NB4 (cell line): ENCODE measurements at regions not wholly inside any gene's neighbourhood (a gene's known extent, or its start where the extent isn't known, plus 50 kb on each side); places are given as distances from the start of the nearest gene placed in this dataset.

ENCODE experiments used
- DNase-seq: peaks from one replicate; pipeline ENCODE4 v3.0.0; 2010; ENCODE audit warnings: low read depth
- H3K4me3 ChIP-seq: one replicate; pipeline ENCODE4 v1.5.1; 2011; ENCODE audit warnings: mild to moderate bottlenecking, low read depth, low read length, moderate library complexity
- MYC ChIP-seq: IDR thresholded peaks from 2 replicates; pipeline ENCODE4 v1.6.1; 2011; ENCODE audit warnings: low read depth, low read length
- POLR2A ChIP-seq: IDR thresholded peaks from 2 replicates; pipeline ENCODE4 v1.6.1; 2011; ENCODE audit warnings: mild to moderate bottlenecking; ENCODE audit not compliant: insufficient read length; ENCODE audit errors: extremely low read depth
- TF ChIP-seq, protein P1 (sequence below): IDR thresholded peaks from one replicate; pipeline ENCODE4 v1.5.1; 2012; ENCODE audit warnings: low read depth, low read length
- TF ChIP-seq, protein P2 (sequence below): IDR thresholded peaks from 2 replicates; pipeline ENCODE4 v1.6.1; 2011; ENCODE audit warnings: low read depth, low read length

- no peak for DNase-seq
- no peak overlapping the region for H3K4me3 ChIP-seq
- TF ChIP-seq, protein P1, sequence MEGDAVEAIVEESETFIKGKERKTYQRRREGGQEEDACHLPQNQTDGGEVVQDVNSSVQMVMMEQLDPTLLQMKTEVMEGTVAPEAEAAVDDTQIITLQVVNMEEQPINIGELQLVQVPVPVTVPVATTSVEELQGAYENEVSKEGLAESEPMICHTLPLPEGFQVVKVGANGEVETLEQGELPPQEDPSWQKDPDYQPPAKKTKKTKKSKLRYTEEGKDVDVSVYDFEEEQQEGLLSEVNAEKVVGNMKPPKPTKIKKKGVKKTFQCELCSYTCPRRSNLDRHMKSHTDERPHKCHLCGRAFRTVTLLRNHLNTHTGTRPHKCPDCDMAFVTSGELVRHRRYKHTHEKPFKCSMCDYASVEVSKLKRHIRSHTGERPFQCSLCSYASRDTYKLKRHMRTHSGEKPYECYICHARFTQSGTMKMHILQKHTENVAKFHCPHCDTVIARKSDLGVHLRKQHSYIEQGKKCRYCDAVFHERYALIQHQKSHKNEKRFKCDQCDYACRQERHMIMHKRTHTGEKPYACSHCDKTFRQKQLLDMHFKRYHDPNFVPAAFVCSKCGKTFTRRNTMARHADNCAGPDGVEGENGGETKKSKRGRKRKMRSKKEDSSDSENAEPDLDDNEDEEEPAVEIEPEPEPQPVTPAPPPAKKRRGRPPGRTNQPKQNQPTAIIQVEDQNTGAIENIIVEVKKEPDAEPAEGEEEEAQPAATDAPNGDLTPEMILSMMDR: no peak
- TF ChIP-seq, protein P2, sequence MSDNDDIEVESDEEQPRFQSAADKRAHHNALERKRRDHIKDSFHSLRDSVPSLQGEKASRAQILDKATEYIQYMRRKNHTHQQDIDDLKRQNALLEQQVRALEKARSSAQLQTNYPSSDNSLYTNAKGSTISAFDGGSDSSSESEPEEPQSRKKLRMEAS: no peak
- TF ChIP-seq MYC (no peak), POLR2A (no peak)
Observed at GRCh38 chr9:73531051-73531532, 379.4 kb downstream of the ANXA1 start.

- DNase-seq: no peak
- no peak overlapping the region for H3K4me3 ChIP-seq
- TF ChIP-seq, protein P2: no peak
Observed at GRCh38 chr9:73531658-73532057, 380.0 kb downstream of the ANXA1 start.

GRCh38 chr9:73532985-73533384, 381.3 kb downstream of the ANXA1 start:
- H3K4me3 ChIP-seq: no peak overlapping the region
- no peak for DNase-seq
- TF ChIP-seq, protein P2: no peak
- TF ChIP-seq, protein P1: no peak
- TF ChIP-seq MYC (no peak), POLR2A (no peak)

- H3K4me3 ChIP-seq: no peak overlapping the region
- TF ChIP-seq MYC (no peak), POLR2A (no peak)
- TF ChIP-seq, protein P1: no peak
- TF ChIP-seq, protein P2: no peak
- DNase-seq: no peak
Observed at GRCh38 chr9:73536403-73536802, 384.7 kb downstream of the ANXA1 start.

- no peak for DNase-seq
- TF ChIP-seq, protein P2: no peak
- TF ChIP-seq, protein P1: no peak
- TF ChIP-seq POLR2A (no peak), MYC (no peak)
- H3K4me3 ChIP-seq: no peak overlapping the region
Observed at GRCh38 chr9:73537561-73537960, 385.9 kb downstream of the ANXA1 start.

DNA sequence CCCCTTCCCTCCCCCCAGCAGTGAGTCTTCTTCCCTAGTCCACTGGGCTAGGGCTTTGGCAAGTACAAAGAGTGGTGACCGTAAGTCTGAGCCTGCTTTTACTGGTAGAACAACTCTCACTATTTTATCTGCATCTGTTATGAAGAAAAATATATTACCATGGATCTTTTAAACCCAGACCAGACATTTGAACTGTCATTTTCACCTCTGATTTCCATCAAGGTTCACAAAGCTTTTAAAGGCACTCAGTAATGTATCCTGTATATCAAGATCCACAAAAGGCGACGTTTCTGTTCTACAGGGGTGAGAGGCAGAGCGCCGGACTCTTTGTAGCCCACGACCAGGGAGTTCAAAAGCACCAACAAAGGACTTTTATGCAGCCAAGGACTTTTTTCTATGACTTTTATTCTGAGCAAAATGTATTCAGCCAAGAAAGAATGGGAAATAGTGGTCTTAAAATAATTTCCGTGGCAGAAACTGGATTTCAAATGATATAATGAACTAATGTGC, 388.3 kb downstream of the ANXA1 start:
- TF ChIP-seq MYC (no peak), POLR2A (no peak)
- TF ChIP-seq, protein P1: no peak
- TF ChIP-seq, protein P2: no peak
- DNase-seq: no peak
- no peak overlapping the region for H3K4me3 ChIP-seq
